ENCODE measurements at regions not wholly inside any gene's neighbourhood (a gene's known extent, or its start where the extent isn't known, plus 50 kb on each side); places are given as distances from the start of the nearest gene placed in this dataset.
"Not testable (repeated sequence)": the region's sequence is repeated elsewhere in the genome, so short reads cannot be mapped to it uniquely, and the experiment has no call there.

DNA sequence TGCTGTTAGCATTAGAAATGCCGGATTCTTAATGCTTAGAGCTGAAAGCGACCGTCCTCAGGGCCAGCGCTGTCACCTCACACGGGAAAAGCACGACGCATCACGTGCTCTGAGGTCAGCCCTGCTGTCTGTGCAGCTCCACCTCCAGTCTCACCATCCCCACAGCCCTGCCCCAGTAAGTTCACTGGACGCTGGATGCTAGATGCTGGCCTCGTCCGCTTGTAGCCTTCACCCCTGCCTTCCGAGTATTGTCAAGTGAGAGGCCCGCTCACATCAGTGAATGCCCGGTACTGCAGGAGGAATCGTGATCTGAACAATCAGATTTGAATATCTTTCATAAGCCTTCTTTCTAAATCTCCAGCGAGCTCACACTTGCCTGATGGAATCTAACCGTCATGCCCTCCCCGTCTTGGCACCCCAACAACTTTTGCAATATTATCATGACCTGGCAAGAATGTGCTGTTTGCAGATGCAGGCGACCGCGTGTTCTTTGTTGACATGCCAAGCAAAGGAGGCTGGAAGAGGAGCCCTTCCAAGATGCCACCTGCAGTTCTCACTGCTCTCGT is 64.9 kb downstream of the DLL1 start:
- Histone ChIP-seq H3K9ac (ENCODE audit: low read depth, low read length) (no peak overlapping the region), H3K4me1 (ENCODE audit: insufficient read depth, low read length) (no peaks in the 10 kb centered on the region; the same call in 1 of the 2 replicates), H3K4me3 (ENCODE audit: low read length) (no peak overlapping the region), H3K9me3 (ENCODE audit: insufficient read depth, low read depth, low read length) (no peaks in the 10 kb centered on the region), H3K27me3 (ENCODE audit: insufficient read depth, low read length) (no peaks in the 10 kb centered on the region), H3K36me3 (ENCODE audit: insufficient read depth, low read length) (no peaks in the 10 kb centered on the region), H3K27ac (ENCODE audit: low read depth, low read length) (no peak overlapping the region)
- 94% methylated on average over 22 of the region's 22 CpGs for WGBS

DNA sequence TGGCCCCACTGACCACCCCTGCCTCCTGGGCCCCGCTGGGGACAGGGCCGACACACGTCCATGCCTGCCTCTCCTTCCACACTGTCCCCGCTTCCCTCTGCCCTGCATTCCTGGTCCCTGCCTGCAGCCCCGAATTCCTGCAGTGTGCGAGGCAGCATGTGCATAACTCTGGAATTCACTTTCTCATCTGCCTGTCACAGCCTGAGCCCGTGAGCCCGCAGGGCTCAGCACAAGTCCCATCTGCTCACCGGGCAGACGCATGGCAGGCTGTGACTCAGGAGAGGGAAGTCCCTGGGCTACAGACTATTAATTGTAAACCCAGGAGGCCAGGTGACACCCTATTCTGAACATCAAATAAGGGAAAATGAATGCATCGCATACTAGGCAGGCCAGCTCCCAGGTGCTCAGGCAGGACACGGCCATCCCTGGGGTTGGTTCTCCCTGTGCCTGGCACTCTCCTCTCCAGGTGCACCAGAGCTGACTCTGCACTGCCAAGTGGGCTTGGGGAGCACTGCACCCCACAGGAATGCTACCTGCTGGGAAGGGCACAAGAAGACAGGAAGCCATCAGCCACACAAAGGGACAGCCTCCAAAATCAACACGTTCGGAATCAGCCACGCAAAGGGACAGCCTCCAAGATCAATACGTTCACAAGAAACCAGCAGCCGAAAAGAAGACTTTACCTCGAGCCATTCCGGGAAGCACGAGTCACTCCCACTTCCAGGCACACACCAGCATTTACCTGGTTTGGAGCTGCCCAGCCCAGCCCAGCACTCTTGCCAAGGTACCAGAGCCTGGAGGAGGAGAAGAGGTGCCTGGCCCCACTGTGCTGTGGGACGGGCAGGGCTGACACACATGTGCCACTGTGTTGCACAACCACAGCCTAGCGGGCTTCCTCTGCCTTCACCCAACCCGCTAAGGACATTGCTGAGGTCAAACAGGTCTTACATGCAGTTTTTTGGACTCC is 65.9 kb downstream of the DLL1 start:
- H3K36me3 ChIP-seq (ENCODE audit: insufficient read depth, low read length), result no peaks in the 10 kb centered on the region
- H3K4me3 ChIP-seq (ENCODE audit: low read length), result no peak overlapping the region
- no peaks in the 10 kb centered on the region; the same call in 1 of the 2 replicates for H3K4me1 ChIP-seq (ENCODE audit: insufficient read depth, low read length)
- H3K27ac ChIP-seq (ENCODE audit: low read depth, low read length), result no peak overlapping the region
- no peak overlapping the region for H3K9ac ChIP-seq (ENCODE audit: low read depth, low read length)
- no peaks in the 10 kb centered on the region for H3K27me3 ChIP-seq (ENCODE audit: insufficient read depth, low read length)
- H3K9me3 ChIP-seq (ENCODE audit: insufficient read depth, low read depth, low read length), result no peaks in the 10 kb centered on the region
- WGBS, result 82% methylated on average over 23 of the region's 23 CpGs

- no peak overlapping the region for H3K9ac ChIP-seq (ENCODE audit: low read depth, low read length)
- H3K27ac ChIP-seq (ENCODE audit: low read depth, low read length), result no peak overlapping the region
- no peaks in the 10 kb centered on the region for H3K36me3 ChIP-seq (ENCODE audit: insufficient read depth, low read length)
- H3K27me3 ChIP-seq (ENCODE audit: insufficient read depth, low read length), result no peaks in the 10 kb centered on the region
- no peak overlapping the region for H3K4me3 ChIP-seq (ENCODE audit: low read length)
- H3K4me1 ChIP-seq (ENCODE audit: insufficient read depth, low read length), result no peaks in the 10 kb centered on the region; the same call in 1 of the 2 replicates
- H3K9me3 ChIP-seq (ENCODE audit: insufficient read depth, low read depth, low read length), result no peaks in the 10 kb centered on the region
- WGBS, result 86% methylated on average over 25 of the region's 25 CpGs
Measured at GRCh38 chr6:170223718-170224693, 66.9 kb downstream of the DLL1 start.

- Histone ChIP-seq H3K9me3 (ENCODE audit: insufficient read depth, low read depth, low read length) (no peaks in the 10 kb centered on the region), H3K27ac (ENCODE audit: low read depth, low read length) (no peak overlapping the region), H3K4me1 (ENCODE audit: insufficient read depth, low read length) (no peaks in the 10 kb centered on the region; the same call in 1 of the 2 replicates), H3K27me3 (ENCODE audit: insufficient read depth, low read length) (no peaks in the 10 kb centered on the region), H3K36me3 (ENCODE audit: insufficient read depth, low read length) (no peaks in the 10 kb centered on the region), H3K4me3 (ENCODE audit: low read length) (no peak overlapping the region), H3K9ac (ENCODE audit: low read depth, low read length) (no peak overlapping the region)
- 91% methylated on average over 32 of the region's 32 CpGs for WGBS
Measured at GRCh38 chr6:170222498-170223471, 68.1 kb downstream of the DLL1 start.

DNA sequence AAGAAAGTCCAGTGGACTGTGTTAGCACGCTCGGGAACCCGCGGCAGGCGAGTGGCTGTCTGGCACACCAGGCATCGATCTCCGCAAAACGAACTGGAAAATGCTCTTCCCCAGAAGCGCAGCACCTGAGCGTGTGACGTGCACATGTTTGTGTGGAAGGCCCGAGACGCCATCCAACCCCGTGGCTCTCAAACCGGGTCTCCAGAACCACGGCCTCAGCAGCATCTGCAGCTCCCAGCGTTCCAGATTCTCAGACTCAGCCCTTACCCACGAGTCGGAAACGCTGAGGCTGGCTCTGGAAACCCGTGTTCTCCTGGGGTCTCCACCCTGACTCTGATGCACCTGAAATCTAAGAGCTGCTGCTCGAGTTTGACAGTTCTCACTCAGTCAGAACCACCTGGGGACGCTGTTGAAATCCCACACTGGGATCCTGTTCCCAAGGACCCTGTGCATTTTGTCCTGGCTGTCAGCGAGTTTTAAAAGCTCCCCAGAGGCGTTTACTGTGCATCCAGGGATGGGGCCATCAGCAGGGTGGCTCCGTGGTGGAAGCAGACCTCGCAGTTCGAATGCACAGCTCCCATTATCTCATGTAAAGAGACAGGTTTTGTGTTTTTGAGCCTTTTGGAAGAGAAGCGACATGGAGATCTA is 69.0 kb downstream of the DLL1 start:
- Histone ChIP-seq H3K36me3 (ENCODE audit: insufficient read depth, low read length) (no peaks in the 10 kb centered on the region), H3K27me3 (ENCODE audit: insufficient read depth, low read length) (no peaks in the 10 kb centered on the region), H3K4me1 (ENCODE audit: insufficient read depth, low read length) (no peaks in the 10 kb centered on the region; the same call in 1 of the 2 replicates), H3K9ac (ENCODE audit: low read depth, low read length) (no peak overlapping the region), H3K9me3 (ENCODE audit: insufficient read depth, low read depth, low read length) (no peaks in the 10 kb centered on the region), H3K4me3 (ENCODE audit: low read length) (no peak overlapping the region), H3K27ac (ENCODE audit: low read depth, low read length) (no peak overlapping the region)
- 82% methylated on average over 29 of the region's 29 CpGs for WGBS

DNA sequence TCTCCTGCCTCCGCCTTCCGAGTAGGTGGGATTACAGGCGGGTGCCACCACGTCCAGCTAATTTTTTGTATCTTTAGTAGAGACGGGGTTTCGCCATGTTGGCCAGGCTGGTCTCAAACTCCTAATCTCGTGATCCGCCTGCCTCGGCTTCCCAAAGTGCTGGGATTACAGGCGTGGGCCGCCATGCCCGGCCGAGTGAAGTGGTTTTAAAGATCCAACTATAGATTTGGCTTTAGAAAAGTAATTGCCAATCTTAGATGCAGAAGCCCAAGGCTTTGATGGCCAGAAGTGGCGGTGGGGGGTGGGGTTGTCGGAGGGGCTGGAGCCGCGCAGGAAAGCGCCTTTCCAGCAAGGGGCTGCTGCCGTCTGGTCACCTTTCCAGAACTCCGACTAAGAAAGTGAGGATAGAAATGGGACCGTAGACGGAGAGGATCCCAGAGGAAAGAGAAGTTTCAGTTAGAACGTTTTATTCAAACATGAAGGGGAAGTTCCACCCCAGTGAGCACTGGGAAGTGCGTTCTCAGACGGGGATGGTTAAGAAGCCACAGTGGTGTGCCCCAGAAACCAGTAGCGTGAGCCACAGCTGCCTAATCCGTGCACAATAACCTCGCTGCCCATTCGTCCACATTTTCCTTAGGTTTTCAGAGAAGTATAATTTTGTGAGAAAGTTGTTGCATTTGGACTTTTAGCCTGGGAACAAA is 69.7 kb downstream of the DLL1 start:
- H3K4me3 ChIP-seq (ENCODE audit: low read length), result no peak overlapping the region
- H3K9me3 ChIP-seq (ENCODE audit: insufficient read depth, low read depth, low read length), result no peaks in the 10 kb centered on the region
- H3K27me3 ChIP-seq (ENCODE audit: insufficient read depth, low read length), result no peaks in the 10 kb centered on the region
- H3K4me1 ChIP-seq (ENCODE audit: insufficient read depth, low read length), result no peaks in the 10 kb centered on the region; the same call in 1 of the 2 replicates
- H3K27ac ChIP-seq (ENCODE audit: low read depth, low read length), result no peak overlapping the region
- WGBS, result 87% methylated on average over 29 of the region's 29 CpGs
- H3K36me3 ChIP-seq (ENCODE audit: insufficient read depth, low read length), result no peaks in the 10 kb centered on the region
- H3K9ac ChIP-seq (ENCODE audit: low read depth, low read length), result no peak overlapping the region

DNA sequence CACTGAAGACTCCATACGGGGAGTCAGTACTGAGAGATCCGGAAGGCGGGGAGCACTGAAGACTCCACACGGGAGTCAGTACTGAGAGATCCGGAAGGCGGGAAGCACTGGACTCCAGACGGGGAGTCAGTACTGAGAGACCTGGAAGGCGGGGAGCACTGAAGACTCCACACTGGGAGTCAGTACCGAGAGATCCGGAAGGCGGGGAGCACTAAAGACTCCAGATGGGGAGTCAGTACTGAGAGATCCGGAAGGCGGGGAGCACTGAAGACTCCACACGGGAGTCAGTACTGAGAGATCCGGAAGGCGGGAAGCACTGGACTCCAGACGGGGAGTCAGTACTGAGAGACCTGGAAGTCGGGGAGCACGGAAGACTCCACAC is 77.2 kb downstream of the DLL1 start:
- not testable (repeated sequence) for H3K27me3 ChIP-seq (ENCODE audit: insufficient read depth, low read length); H3K36me3 ChIP-seq (ENCODE audit: insufficient read depth, low read length); H3K27ac ChIP-seq (ENCODE audit: low read depth, low read length); H3K4me1 ChIP-seq (ENCODE audit: insufficient read depth, low read length); H3K9ac ChIP-seq (ENCODE audit: low read depth, low read length); H3K9me3 ChIP-seq (ENCODE audit: insufficient read depth, low read depth, low read length); H3K4me3 ChIP-seq (ENCODE audit: low read length)
- WGBS, result 95% methylated on average over 16 of the region's 19 CpGs

- Histone ChIP-seq H3K27me3 (ENCODE audit: insufficient read depth, low read length) (no peaks in the 10 kb centered on the region), H3K4me3 (ENCODE audit: low read length) (no peak overlapping the region), H3K9ac (ENCODE audit: low read depth, low read length) (no peak overlapping the region), H3K27ac (ENCODE audit: low read depth, low read length) (no peak overlapping the region), H3K36me3 (ENCODE audit: insufficient read depth, low read length) (no peaks in the 10 kb centered on the region), H3K9me3 (ENCODE audit: insufficient read depth, low read depth, low read length) (no peaks in the 10 kb centered on the region), H3K4me1 (ENCODE audit: insufficient read depth, low read length) (no peaks in the 10 kb centered on the region)
- 89% methylated on average over 40 of the region's 40 CpGs for WGBS
Measured at GRCh38 chr6:170212956-170213636, 77.8 kb downstream of the DLL1 start.

GRCh38 chr6:170212051-170212756 is 78.7 kb downstream of the DLL1 start:
- H3K27me3 ChIP-seq (ENCODE audit: insufficient read depth, low read length), result no peaks in the 10 kb centered on the region
- no peaks in the 10 kb centered on the region for H3K36me3 ChIP-seq (ENCODE audit: insufficient read depth, low read length)
- H3K27ac ChIP-seq (ENCODE audit: low read depth, low read length), result no peak overlapping the region
- H3K9ac ChIP-seq (ENCODE audit: low read depth, low read length), result no peak overlapping the region
- WGBS, result 93% methylated on average over 23 of the region's 23 CpGs
- no peaks in the 10 kb centered on the region for H3K4me1 ChIP-seq (ENCODE audit: insufficient read depth, low read length)
- H3K9me3 ChIP-seq (ENCODE audit: insufficient read depth, low read depth, low read length), result no peaks in the 10 kb centered on the region
- H3K4me3 ChIP-seq (ENCODE audit: low read length), result no peak overlapping the region

Data from HUES64 (cell line).